SK-N-SH treated with all-trans-retinoic acid at 6 μM for 48 hours (cell line): ENCODE measurements at regions not wholly inside any gene's neighbourhood (a gene's known extent, or its start where the extent isn't known, plus 50 kb on each side); places are given as distances from the start of the nearest gene placed in this dataset.

ENCODE experiments used
- ISL1 ChIP-seq: fragments of 250-450 bp; sonication (Bioruptor Pico); IDR thresholded peaks from 2 replicates; pipeline ENCODE4 v2.1.2; 2022; ENCODE audit warnings: mild to moderate bottlenecking, moderate library complexity
- TCF4 ChIP-seq: fragments of 250-450 bp; sonication (Bioruptor Pico); IDR thresholded peaks from 2 replicates; pipeline ENCODE4 v1.8.0; 2021; ENCODE audit warnings: mild to moderate bottlenecking, moderate library complexity, borderline replicate concordance

DNA sequence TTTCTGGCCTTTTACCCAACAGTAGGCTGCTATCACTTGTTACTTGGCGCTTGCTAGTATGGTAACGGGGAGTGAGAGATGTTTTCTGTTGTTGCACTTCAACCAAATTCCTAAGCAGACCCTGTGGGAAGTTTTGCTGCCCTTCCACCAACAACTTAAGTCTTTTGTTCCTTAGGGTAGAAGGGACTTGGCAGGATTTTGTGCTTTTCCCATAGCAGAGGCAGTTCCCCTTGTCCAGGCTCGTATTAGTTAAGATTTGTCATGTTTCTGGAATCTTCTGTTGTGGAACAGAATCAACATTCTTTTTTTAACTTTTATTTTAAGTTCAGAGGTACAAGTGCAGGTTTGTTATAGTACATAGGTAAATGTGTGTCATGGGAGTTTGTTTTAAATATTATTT, 73.2 kb upstream of the SGIP1 start:
- TF ChIP-seq ISL1 (CRISPR knock-in tag) = no peak
- TF ChIP-seq TCF4 (CRISPR knock-in tag) = no peak
